COLO668 (cell line): ENCODE measurements at regions not wholly inside any gene's neighbourhood (a gene's known extent, or its start where the extent isn't known, plus 50 kb on each side); places are given as distances from the start of the nearest gene placed in this dataset.
A peak's percentile ranks its signal among the peaks of the same experiment; 100 is the strongest.

Source experiments
- DNase-seq: peaks from one replicate; lab custom pipeline; 2025; ENCODE audit not compliant: unreplicated experiment; lab: John Stamatoyannopoulos, UW

DNA sequence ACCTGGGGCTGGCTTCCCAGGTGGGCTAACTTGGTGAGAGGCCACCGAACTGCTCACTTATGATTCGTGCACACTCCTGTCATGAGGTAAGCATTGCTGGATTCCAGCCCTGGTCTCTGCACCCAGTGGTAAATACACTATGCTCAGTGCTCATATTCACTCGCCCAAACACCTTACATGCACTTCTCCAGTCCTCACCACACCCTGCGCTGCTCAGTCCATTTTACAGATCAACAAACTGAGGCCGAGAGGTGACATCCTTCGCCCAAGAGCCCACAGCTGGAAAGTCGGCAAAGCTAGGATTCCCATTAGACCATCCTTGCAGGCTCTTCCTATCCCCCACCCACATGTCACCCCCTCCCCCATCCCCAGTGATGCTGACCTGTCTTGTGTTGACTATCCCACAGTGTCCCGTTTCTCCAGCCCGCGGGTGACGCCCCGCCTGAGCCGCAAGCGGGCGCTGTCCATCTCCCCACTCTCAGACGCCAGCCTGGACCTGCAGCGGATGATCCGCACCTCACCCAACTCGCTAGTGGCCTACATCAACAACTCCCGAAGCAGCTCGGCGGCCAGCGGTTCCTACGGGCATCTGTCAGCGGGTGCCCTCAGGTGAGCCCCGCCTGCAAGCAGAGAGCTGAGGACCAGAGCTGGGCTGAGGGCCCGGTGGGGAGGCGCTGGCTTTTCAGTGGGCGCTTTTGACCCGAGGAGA lies 232.8 kb downstream of the GLI2 start:
- DNase-seq = no peak

DNA sequence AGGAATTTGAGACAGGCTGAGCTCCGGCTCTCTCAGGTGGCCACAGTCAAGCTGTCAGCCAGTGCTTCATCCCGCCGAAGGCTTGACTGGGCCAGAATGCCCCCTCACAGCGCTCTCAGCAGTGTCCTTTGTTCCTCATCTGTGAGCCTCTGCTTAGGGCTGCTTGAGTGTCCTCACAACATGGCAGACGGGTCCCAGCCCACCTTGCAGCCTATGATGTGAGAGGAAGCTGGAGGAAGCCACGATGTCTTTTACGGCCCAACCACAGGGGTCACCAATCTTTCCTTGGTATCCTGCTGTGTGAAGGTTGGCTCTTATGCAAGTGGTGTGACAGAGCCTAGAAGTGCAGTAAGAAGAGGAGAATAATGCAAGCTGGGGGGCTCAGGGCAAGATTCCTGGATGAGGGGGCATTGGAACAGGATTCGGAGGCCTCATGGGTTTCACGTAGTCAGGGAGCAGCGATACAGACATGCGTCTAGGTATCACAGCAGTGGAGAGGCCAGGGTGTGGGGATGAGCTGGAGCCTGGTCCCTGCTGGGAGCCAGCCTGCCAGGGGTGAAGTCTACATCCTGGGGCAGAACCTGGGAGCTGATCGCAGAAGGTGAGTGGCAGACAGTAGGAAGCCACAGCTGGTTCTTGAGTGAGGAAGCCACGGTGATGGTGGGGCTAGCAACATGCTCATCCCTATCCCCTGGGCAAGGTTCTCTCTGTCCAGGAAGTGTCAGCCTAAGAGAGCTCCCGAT lies 234.1 kb downstream of the GLI2 start:
- no peak for DNase-seq

- DNase-seq = no peak
Observed at GRCh38 chr2:120971866-120972265, 236.2 kb downstream of the GLI2 start.

DNA sequence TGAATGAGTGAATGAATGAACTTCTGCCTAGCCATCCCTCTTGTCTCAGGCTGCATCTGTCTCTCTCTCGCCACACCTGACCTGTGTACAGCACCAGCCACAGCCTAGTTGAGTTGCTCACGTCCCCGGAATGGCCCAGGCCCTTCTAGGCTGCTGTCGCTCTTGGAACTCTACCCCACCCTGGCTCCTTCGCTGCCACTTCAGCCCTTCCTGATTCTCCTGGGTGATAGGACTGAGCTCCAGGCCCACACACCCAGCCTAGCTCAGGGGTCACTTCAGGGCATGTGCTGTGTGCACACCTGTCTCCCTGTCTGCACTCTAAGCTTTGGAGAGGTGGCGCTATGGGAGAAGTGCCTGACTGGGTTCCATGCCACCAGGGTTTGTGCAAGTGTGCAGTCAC lies 236.6 kb downstream of the GLI2 start:
- DNase-seq = peak; percentile 33

GRCh38 chr2:120973196-120973595 lies 237.5 kb downstream of the GLI2 start:
- no peak for DNase-seq

DNA sequence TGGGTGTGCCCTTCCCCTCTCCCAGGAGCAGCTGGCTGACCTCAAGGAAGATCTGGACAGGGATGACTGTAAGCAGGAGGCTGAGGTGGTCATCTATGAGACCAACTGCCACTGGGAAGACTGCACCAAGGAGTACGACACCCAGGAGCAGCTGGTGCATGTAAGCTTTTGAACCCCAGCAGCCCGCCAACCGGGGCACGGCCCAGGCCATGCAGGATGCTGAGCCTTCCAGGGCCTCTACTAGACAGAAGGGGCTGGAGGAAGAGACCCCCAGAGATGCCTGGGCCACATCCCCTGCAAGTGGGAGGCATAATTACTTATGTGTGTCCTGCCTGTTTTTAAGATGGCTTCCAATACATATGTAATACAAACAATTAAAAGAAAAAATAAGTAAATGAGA lies 239.3 kb downstream of the GLI2 start:
- DNase-seq = no peak

DNA sequence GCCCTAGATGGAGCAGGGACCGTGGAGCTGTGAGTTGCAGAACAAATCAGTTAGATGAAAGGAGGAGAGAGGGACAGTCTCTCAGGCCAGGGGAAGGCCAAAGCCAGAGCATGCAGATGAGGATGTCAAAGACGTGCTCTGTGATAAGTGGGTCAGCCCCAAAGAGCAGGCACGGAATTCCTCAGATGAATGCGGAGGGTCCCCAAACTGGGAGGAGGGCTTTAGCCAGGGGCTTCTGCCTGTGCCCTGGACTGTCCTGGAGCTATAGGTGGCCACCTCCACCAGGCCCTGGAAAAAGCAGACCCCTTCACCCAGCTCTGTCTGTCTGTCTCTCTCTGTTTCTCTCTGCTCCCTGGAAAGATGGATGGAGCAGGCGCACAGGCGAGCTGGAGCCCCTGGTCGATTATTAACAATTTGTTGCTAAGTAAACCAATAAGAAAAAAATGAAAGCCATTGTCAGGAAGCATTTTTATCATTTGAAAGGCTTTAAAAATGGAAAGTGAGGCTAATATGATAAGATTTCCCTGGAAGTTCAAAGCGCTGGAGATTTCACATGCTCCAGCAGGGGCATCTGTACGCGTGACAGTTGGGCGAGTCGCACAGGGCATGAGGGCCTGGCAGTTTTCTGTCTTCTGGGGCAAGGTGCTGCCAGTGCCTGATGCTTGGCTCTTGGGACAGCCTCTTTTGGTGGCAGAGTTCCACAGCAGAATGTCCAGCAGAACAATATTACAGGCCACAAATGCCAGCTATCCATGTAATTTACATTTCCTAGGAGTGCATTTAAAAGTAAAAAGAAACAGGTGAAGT lies 241.0 kb downstream of the GLI2 start:
- no peak for DNase-seq

- no peak for DNase-seq
Observed at GRCh38 chr2:120977582-120978358, 242.1 kb downstream of the GLI2 start.

- no peak for DNase-seq
Observed at GRCh38 chr2:120978359-120979050, 242.8 kb downstream of the GLI2 start.

- DNase-seq = no peak
Observed at GRCh38 chr2:120979398-120979797, 243.7 kb downstream of the GLI2 start.

GRCh38 chr2:120979921-120980320 lies 244.3 kb downstream of the GLI2 start:
- no peak for DNase-seq

- no peak for DNase-seq
Observed at GRCh38 chr2:120981443-120981842, 245.8 kb downstream of the GLI2 start.

GRCh38 chr2:120982598-120982997 lies 246.9 kb downstream of the GLI2 start:
- no peak for DNase-seq

- DNase-seq = peak; percentile 89
Observed at GRCh38 chr2:120983344-120983743, 247.7 kb downstream of the GLI2 start.

GRCh38 chr2:120984046-120984445 lies 248.4 kb downstream of the GLI2 start:
- DNase-seq = peak; percentile 69

GRCh38 chr2:120984452-120985173 lies 248.9 kb downstream of the GLI2 start:
- DNase-seq = no peak

DNA sequence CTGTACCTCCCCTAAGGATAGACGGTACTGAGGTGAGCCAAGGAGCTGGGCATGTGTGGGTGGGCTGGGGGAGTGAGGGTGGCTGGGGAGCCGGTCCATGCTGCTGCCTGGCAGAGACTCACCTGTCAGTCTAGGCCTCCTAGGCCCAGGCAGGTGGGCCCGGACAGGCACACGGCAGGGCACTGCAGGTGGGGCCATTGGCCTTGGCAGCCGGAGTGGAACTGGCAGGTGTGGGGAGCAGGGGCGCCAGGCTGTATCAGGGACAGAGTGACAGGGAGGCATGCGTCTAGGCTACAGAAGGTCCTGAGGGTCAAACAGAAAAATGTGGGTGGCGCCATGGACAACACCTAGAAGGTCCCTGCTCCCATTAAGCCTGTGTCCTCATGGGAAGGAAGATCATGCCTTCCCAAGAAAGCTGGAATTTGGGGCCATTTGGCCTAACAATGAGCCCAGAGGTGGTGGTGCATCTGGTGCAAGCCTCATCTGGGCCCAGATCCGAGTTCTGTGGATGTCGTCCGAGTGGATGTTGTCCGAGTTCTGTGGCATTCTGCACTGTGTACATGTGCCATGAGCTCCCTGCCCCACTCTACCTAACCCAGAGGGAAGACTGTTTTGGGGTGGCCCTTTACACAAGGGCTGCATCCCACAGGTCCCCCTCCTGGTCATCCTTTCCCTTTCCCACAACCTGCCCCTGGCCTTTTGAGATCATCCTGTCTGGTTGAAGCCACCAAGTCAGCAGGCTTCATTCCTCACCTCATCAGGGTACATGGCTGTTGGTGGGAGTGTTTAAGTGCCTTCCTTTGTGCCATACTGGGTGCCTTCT lies 249.7 kb downstream of the GLI2 start:
- DNase-seq = peak; percentile 55

DNA sequence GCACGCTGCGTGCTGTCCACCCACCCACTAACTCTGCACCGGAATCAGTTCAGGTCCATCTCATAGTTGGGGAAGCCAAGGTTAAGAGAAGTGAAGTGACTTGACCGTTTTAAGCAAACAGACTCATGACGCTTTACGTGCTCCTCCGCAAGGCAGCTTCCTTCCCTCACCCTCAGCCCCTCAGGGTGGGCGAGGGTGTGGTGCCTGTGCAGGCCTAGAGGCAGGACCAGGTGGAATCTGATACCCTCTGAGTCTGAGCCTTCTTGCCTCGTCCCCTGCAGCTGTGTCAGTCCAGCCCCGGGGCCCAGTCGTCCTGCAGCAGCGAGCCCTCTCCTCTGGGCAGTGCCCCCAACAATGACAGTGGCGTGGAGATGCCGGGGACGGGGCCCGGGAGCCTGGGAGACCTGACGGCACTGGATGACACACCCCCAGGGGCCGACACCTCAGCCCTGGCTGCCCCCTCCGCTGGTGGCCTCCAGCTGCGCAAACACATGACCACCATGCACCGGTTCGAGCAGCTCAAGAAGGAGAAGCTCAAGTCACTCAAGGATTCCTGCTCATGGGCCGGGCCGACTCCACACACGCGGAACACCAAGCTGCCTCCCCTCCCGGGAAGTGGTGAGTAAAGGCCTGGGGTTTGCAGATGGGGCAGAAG lies 250.5 kb downstream of the GLI2 start:
- DNase-seq = no peak
